Keratinocyte (primary cell): ENCODE measurements at regions not wholly inside any gene's neighbourhood (a gene's known extent, or its start where the extent isn't known, plus 50 kb on each side); places are given as distances from the start of the nearest gene placed in this dataset.

ENCODE experiments used
- CTCF ChIP-seq, 3 experiments: IDR thresholded peaks in 1 of 3; conservative IDR thresholded peaks in 1 of 3; optimal IDR thresholded peaks in 1 of 3; 2 replicates in 2 of 3; 3 replicates in 1 of 3; pipeline versions ENCODE3 to v1.5.1; 2011; ENCODE audit warnings: low read length in 3 of 3, mild to moderate bottlenecking in 3 of 3, moderate library complexity in 2 of 3, control low read depth in 1 of 3, inconsistent platforms in 1 of 3; ENCODE audit not compliant: insufficient read depth in 2 of 3; ENCODE audit errors: extremely low read depth in 1 of 3
- EZH2 ChIP-seq: IDR thresholded peaks from one replicate; pipeline ENCODE4 v1.6.1; 2012; ENCODE audit warnings: inconsistent platforms, mild to moderate bottlenecking, low read length, moderate library complexity

GRCh38 chr19:13576726-13577125 lies 70.4 kb upstream of the CACNA1A start:
- TF ChIP-seq CTCF (optimal IDR thresholded peaks at IDR 0.05 in 1 of 3, IDR thresholded peaks at IDR 0.05 in 1 of 3, conservative IDR thresholded peaks at IDR 0.05 in 1 of 3; ENCODE audit: extremely low read depth in 1 of 3, insufficient read depth in 2 of 3, low read length in 3 of 3) (no peak), EZH2 (no peak)
